K562 (cell line): ENCODE measurements at regions not wholly inside any gene's neighbourhood (a gene's known extent, or its start where the extent isn't known, plus 50 kb on each side); places are given as distances from the start of the nearest gene placed in this dataset.

Experiments
- ATAC-seq: fragments of 200-7000 bp; cut with Tn5 transposase; 3 replicates; pipeline ENCODE4 v1.9.1; 2020; ENCODE audit warnings: moderate library complexity
- BruUV-seq: library from RNA; stranded (reverse); fragments of 400-500 nt; replicated peaks from 2 replicates; lab custom pipeline; 2021; lab: Mats Ljungman, UMichigan
- CTCF ChIA-PET: fragments of 300-600 bp; formaldehyde crosslinking; extraction: SDS; loops from one replicate; lab custom pipeline; 2021; ENCODE audit warnings: low intra/inter-chr PET ratio; lab: Yijun Ruan, JAX
- POLR2A ChIA-PET: fragments of 300-600, 350-650 bp; sonication (Branson Sonifier 250); formaldehyde crosslinking; extraction: SDS; loops from one replicate; lab custom pipeline; 2021; ENCODE audit warnings: antibody characterized with exemption, inconsistent platforms; lab: Yijun Ruan, JAX
- DNase-seq, 4 experiments: peaks; one replicate each; pipeline versions ENCODE4 v3.0.0 to v3.0.0-alpha.2; 2011 to 2018; ENCODE audit warnings: low spot score in 3 of 4, mixed read lengths in 3 of 4; ENCODE audit errors: extremely low read depth in 1 of 4
- FAIRE-seq: peaks from 2 replicates; lab custom pipeline; 2011; peaks lifted over from hg19 to GRCh38; lab: Jason Lieb, UNC
- H2AFZ ChIP-seq: 2 replicates; pipeline ENCODE4 v1.6.0; 2011; ENCODE audit warnings: low read depth, low read length, control low read depth, inconsistent platforms
- H3K27ac ChIP-seq: fragments of 200-600 bp; 3 replicates; pipeline ENCODE4 v1.8.0; 2011; ENCODE audit warnings: low read depth, mild to moderate bottlenecking, control low read depth, inconsistent platforms, low read length, moderate library complexity, mixed read lengths; ENCODE audit errors: extremely low read depth
- H3K27me3 ChIP-seq, 2 experiments: fragments of 300-600 bp in 1 of 2; 2 replicates in 1 of 2; 3 replicates in 1 of 2; pipeline versions ENCODE4 v1.6.0 to v1.8.0; 2011; ENCODE audit warnings: inconsistent platforms in 2 of 2, low read length in 2 of 2, mild to moderate bottlenecking in 1 of 2, mixed read lengths in 1 of 2, moderate library complexity in 1 of 2; ENCODE audit not compliant: control insufficient read depth in 2 of 2, insufficient read depth in 2 of 2
- H3K36me3 ChIP-seq: fragments of 300-600 bp; 3 replicates; pipeline ENCODE4 v1.8.0; 2011; ENCODE audit warnings: mild to moderate bottlenecking, low read length, inconsistent platforms; ENCODE audit not compliant: control insufficient read depth, insufficient read depth
- H3K4me1 ChIP-seq, 2 experiments: fragments of 200-600 bp in 1 of 2; replicated peaks in 1 of 2; 2 replicates in 1 of 2; 3 replicates in 1 of 2; pipeline versions ENCODE4 v1.5.1 to v1.8.0; 2011; ENCODE audit warnings: inconsistent platforms in 2 of 2, low read length in 2 of 2, mild to moderate bottlenecking in 1 of 2, mixed read lengths in 1 of 2, moderate library complexity in 1 of 2; ENCODE audit not compliant: control insufficient read depth in 2 of 2, insufficient read depth in 2 of 2
- H3K4me2 ChIP-seq: 2 replicates; pipeline ENCODE4 v1.6.1; 2011; ENCODE audit warnings: low read length, control low read depth, inconsistent platforms, mixed read lengths; ENCODE audit not compliant: insufficient read depth
- H3K4me3 ChIP-seq: fragments of 200-600 bp; sonication (generic), shearing (Covaris generic); 2 replicates; pipeline ENCODE4 v1.5.1; 2016; ENCODE audit warnings: control low read depth, inconsistent platforms
- H3K79me2 ChIP-seq: fragments of 200-600 bp; 3 replicates; pipeline ENCODE4 v1.8.0; 2011; ENCODE audit warnings: low read length, inconsistent platforms; ENCODE audit not compliant: control insufficient read depth, insufficient read depth
- H3K9ac ChIP-seq, 2 experiments: 2 replicates each; pipeline versions ENCODE4 v1.6.0 to v1.6.1; 2011; ENCODE audit warnings: low read depth in 2 of 2, low read length in 2 of 2, control low read depth in 1 of 2, inconsistent platforms in 1 of 2, mild to moderate bottlenecking in 1 of 2, mixed read lengths in 1 of 2; ENCODE audit not compliant: insufficient read depth in 1 of 2
- H3K9me1 ChIP-seq: one replicate; pipeline ENCODE4 v1.6.0; 2011; ENCODE audit warnings: inconsistent platforms, mild to moderate bottlenecking, low read length, moderate library complexity; ENCODE audit not compliant: control insufficient read depth, insufficient read depth
- H3K9me3 ChIP-seq: replicated peaks from 2 replicates; pipeline ENCODE4 v1.5.1; 2011; ENCODE audit warnings: low read depth, low read length, inconsistent platforms; ENCODE audit not compliant: control insufficient read depth, insufficient read depth
- H4K20me1 ChIP-seq: replicated peaks from 2 replicates; pipeline ENCODE4 v1.6.1; 2011; ENCODE audit warnings: low read length, inconsistent platforms, mixed read lengths; ENCODE audit not compliant: control insufficient read depth, insufficient read depth
- ETV5 ChIP-seq: sonication (generic); formaldehyde crosslinking; IDR thresholded peaks from 2 replicates; pipeline ENCODE4 v1.4.0; 2020; ENCODE audit warnings: low read depth, mild to moderate bottlenecking, missing genetic modification reagents
- FOSL1 ChIP-seq: fragments of 200-800 bp; sonication (Bioruptor generic); conservative IDR thresholded peaks from 2 replicates; pipeline ENCODE4 v1.6.1; 2016; ENCODE audit warnings: missing genetic modification characterization, missing compliant biosample characterization
- GATA2 ChIP-seq: sonication (generic); formaldehyde crosslinking; IDR thresholded peaks from 2 replicates; pipeline ENCODE4 v1.4.0; 2020; ENCODE audit warnings: mild to moderate bottlenecking, missing genetic modification reagents
- HMG20A ChIP-seq: fragments of 450-650 bp; formaldehyde crosslinking; conservative IDR thresholded peaks from 2 replicates; pipeline ENCODE4 v1.4.0; 2020; ENCODE audit warnings: mild to moderate bottlenecking, mixed read lengths
- HMGN3 ChIP-seq: IDR thresholded peaks from 2 replicates; pipeline ENCODE4 v1.6.1; 2011; ENCODE audit warnings: borderline replicate concordance, low read depth, mild to moderate bottlenecking, mixed read lengths, low read length; ENCODE audit not compliant: insufficient read length; ENCODE audit errors: extremely low read depth
- KDM1A ChIP-seq, 2 experiments: fragments of 450-650 bp; IDR thresholded peaks; 2 replicates each; pipeline ENCODE4 v1.6.1; 2016; ENCODE audit warnings: mild to moderate bottlenecking in 2 of 2
- PCBP2 ChIP-seq: fragments of 200-400 bp; formaldehyde crosslinking; IDR thresholded peaks from 2 replicates; pipeline ENCODE4 v1.6.1; 2018; ENCODE audit warnings: low read length, low read depth, mild to moderate bottlenecking, moderate library complexity; ENCODE audit not compliant: poor library complexity, severe bottlenecking
- SIX5 ChIP-seq, 2 experiments: IDR thresholded peaks; 2 replicates each; pipeline ENCODE4 v1.6.1; 2011; ENCODE audit warnings: low read length in 2 of 2, borderline replicate concordance in 1 of 2, low read depth in 1 of 2, mild to moderate bottlenecking in 1 of 2, moderate library complexity in 1 of 2; ENCODE audit not compliant: insufficient read depth in 1 of 2
- ZNF3 ChIP-seq: fragments of 250-450 bp; sonication (Bioruptor Pico); IDR thresholded peaks from 2 replicates; pipeline ENCODE4 v1.5.0; 2021; ENCODE audit warnings: mild to moderate bottlenecking, moderate library complexity
- ZNF311 ChIP-seq: fragments of 250-450 bp; sonication (Bioruptor Pico); IDR thresholded peaks from 2 replicates; pipeline ENCODE4 v1.4.0; 2020; ENCODE audit warnings: mild to moderate bottlenecking, moderate library complexity
- ZNF586 ChIP-seq: fragments of 450-650 bp; formaldehyde crosslinking; conservative IDR thresholded peaks from 2 replicates; pipeline ENCODE4 v1.4.0; 2020; ENCODE audit warnings: mild to moderate bottlenecking, moderate library complexity
- WGBS: fragments of 100-300 bp; shearing (Covaris generic); methylation state at CpG from one replicate; pipeline ENCODE4 v1.1.6; 2016; ENCODE audit warnings: low coverage, mixed read lengths; ENCODE audit not compliant: insufficient coverage; ENCODE audit errors: missing lambda C conversion rate; 5-methylcytosine and 5-hydroxymethylcytosine counted together
- in situ Hi-C: fragments of 300-500 bp; cut with MboI; formaldehyde crosslinking; loops from 4 replicates; pipeline ENCODE4 v1.15.0; 2018; ENCODE audit warnings: inconsistent platforms, mixed read lengths
- intact Hi-C: fragments of 100-400 bp; cut with micrococcal nuclease; formaldehyde crosslinking; loops from 2 replicates; pipeline ENCODE4 v1.14.2; 2022
- TF ChIP-seq, protein P1 (sequence below): sonication (generic); formaldehyde crosslinking; IDR thresholded peaks from 2 replicates; pipeline ENCODE4 v1.8.0; 2022; ENCODE audit warnings: mild to moderate bottlenecking, missing genetic modification reagents, borderline replicate concordance
- TF ChIP-seq, protein P2 (sequence below): fragments of 250-450 bp; sonication (Bioruptor Pico); IDR thresholded peaks from 2 replicates; pipeline ENCODE4 v1.8.0; 2022; ENCODE audit warnings: moderate library complexity, mild to moderate bottlenecking, inconsistent platforms
- TF ChIP-seq, protein P3 (sequence below), 2 experiments: IDR thresholded peaks; 2 replicates each; pipeline ENCODE4 v1.6.1; 2012; ENCODE audit warnings: improper control_type of control experiment in 2 of 2, low read depth in 2 of 2, low read length in 2 of 2, borderline replicate concordance in 1 of 2

DNA sequence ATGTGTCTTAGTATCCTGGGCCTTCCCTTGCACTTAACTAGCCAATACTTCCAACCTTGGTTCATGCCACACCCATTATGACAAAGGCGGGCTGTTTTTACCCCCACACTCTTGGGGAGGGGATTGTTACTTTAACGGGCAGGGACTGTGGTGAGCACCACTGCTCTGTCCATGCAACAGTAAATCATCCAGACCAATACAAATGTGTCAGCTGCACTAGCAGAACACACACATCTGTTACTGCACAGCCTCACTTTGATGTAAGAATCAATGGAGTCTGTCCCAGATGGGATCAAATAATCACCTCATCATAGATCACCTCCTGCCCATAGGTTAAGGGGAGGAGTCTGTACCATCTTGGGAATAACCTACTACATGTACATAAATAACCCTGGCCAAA lies 58.1 kb downstream of the NPAP1 start:
- Histone ChIP-seq H3K9ac (no peak overlapping the region), H3K79me2 (no peaks in the 10 kb centered on the region), H4K20me1 (no peaks in the 10 kb centered on the region), H3K9me1 (no peaks in the 10 kb centered on the region), H2AFZ (no peak overlapping the region), H3K36me3 (no peaks in the 10 kb centered on the region), H3K27me3 (no peaks in the 10 kb centered on the region), H3K4me1 (no peaks in the 10 kb centered on the region), H3K4me3 (no peak overlapping the region), H3K27ac (no peak overlapping the region), H3K9me3 (no peaks in the 10 kb centered on the region), H3K4me2 (no peak overlapping the region)
- WGBS: 0% methylated on average over 2 of the region's 2 CpGs
- no peak for FAIRE-seq
- intact Hi-C loops (no loop called here), in situ Hi-C loops (no loop called here)
- CTCF ChIA-PET: no interaction called here
- TF ChIP-seq, protein P1, sequence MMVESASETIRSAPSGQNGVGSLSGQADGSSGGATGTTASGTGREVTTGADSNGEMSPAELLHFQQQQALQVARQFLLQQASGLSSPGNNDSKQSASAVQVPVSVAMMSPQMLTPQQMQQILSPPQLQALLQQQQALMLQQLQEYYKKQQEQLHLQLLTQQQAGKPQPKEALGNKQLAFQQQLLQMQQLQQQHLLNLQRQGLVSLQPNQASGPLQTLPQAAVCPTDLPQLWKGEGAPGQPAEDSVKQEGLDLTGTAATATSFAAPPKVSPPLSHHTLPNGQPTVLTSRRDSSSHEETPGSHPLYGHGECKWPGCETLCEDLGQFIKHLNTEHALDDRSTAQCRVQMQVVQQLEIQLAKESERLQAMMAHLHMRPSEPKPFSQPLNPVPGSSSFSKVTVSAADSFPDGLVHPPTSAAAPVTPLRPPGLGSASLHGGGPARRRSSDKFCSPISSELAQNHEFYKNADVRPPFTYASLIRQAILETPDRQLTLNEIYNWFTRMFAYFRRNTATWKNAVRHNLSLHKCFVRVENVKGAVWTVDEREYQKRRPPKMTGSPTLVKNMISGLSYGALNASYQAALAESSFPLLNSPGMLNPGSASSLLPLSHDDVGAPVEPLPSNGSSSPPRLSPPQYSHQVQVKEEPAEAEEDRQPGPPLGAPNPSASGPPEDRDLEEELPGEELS (CRISPR knock-in tag): no peak
- TF ChIP-seq, protein P2, sequence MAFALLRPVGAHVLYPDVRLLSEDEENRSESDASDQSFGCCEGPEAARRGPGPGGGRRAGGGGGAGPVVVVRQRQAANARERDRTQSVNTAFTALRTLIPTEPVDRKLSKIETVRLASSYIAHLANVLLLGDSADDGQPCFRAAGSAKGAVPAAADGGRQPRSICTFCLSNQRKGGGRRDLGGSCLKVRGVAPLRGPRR (CRISPR knock-in tag): no peak
- TF ChIP-seq KDM1A (IDR thresholded peaks at IDR 0.05) (no peak), ZNF3 (CRISPR knock-in tag) (no peak), FOSL1 (tag) (no peak), PCBP2 (no peak), HMGN3 (no peak), SIX5 (IDR thresholded peaks at IDR 0.05; ENCODE audit: borderline replicate concordance in 1 of 2, insufficient read depth in 1 of 2, low read depth in 1 of 2, low read length in 2 of 2) (no peak), HMG20A (CRISPR knock-in tag) (no peak), GATA2 (CRISPR knock-in tag) (no peak), ZNF586 (CRISPR knock-in tag) (no peak), ETV5 (CRISPR knock-in tag) (no peak), ZNF311 (CRISPR knock-in tag) (no peak)
- TF ChIP-seq, protein P3, sequence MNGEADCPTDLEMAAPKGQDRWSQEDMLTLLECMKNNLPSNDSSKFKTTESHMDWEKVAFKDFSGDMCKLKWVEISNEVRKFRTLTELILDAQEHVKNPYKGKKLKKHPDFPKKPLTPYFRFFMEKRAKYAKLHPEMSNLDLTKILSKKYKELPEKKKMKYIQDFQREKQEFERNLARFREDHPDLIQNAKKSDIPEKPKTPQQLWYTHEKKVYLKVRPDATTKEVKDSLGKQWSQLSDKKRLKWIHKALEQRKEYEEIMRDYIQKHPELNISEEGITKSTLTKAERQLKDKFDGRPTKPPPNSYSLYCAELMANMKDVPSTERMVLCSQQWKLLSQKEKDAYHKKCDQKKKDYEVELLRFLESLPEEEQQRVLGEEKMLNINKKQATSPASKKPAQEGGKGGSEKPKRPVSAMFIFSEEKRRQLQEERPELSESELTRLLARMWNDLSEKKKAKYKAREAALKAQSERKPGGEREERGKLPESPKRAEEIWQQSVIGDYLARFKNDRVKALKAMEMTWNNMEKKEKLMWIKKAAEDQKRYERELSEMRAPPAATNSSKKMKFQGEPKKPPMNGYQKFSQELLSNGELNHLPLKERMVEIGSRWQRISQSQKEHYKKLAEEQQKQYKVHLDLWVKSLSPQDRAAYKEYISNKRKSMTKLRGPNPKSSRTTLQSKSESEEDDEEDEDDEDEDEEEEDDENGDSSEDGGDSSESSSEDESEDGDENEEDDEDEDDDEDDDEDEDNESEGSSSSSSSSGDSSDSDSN (IDR thresholded peaks at IDR 0.05; ENCODE audit: borderline replicate concordance in 1 of 2, low read depth in 2 of 2, low read length in 2 of 2): no peak
- POLR2A ChIA-PET: no interaction called here
- no peak for DNase-seq
- ATAC-seq: no peak
- BruUV-seq: no TSS peak
